WTC11 (cell line): ENCODE measurements at regions not wholly inside any gene's neighbourhood (a gene's known extent, or its start where the extent isn't known, plus 50 kb on each side); places are given as distances from the start of the nearest gene placed in this dataset.

Source experiments
- ATAC-seq: fragments of 200-7000 bp; cut with Tn5 transposase; 2 replicates; pipeline ENCODE4 v1.10.0; 2021; ENCODE audit warnings: mild to moderate bottlenecking, moderate library complexity
- CTCF ChIA-PET: fragments of 300-600 bp; sonication (Branson Sonifier 250); formaldehyde crosslinking; loops from one replicate; lab custom pipeline; 2021; ENCODE audit warnings: antibody characterized with exemption; lab: Charles Lee
- POLR2A ChIA-PET: fragments of 350-600 bp; sonication (Branson Sonifier 250); formaldehyde crosslinking; loops from one replicate; lab custom pipeline; 2021; ENCODE audit warnings: antibody characterized with exemption; lab: Charles Lee
- DNase-seq: peaks from one replicate; pipeline ENCODE4 v3.0.0; 2021; ENCODE audit warnings: low spot score
- H3K27ac Mint-ChIP-seq: 2 replicates; pipeline ENCODE4 v1.8.0; 2021; ENCODE audit warnings: mixed read lengths
- H3K27me3 Mint-ChIP-seq: 2 replicates; pipeline ENCODE4 v1.8.0; 2021; ENCODE audit warnings: low read depth, mild to moderate bottlenecking, moderate library complexity, mixed read lengths
- H3K36me3 Mint-ChIP-seq: 2 replicates; pipeline ENCODE4 v1.8.0; 2021; ENCODE audit warnings: mixed read lengths
- H3K4me1 Mint-ChIP-seq: 2 replicates; pipeline ENCODE4 v1.8.0; 2022; ENCODE audit warnings: mixed read lengths
- H3K4me3 Mint-ChIP-seq: 2 replicates; pipeline ENCODE4 v1.8.0; 2021; ENCODE audit warnings: mild to moderate bottlenecking, moderate library complexity, mixed read lengths
- H3K9me3 Mint-ChIP-seq: 2 replicates; pipeline ENCODE4 v1.8.0; 2021; ENCODE audit warnings: mixed read lengths
- E2F4 ChIP-seq: sonication (generic); formaldehyde crosslinking; IDR thresholded peaks from 2 replicates; pipeline ENCODE4 v1.8.1; 2022; ENCODE audit warnings: low read depth, mild to moderate bottlenecking, moderate library complexity, missing genetic modification reagents, borderline replicate concordance
- ERG ChIP-seq: fragments of 250-450 bp; sonication (Bioruptor Pico); IDR thresholded peaks from 2 replicates; pipeline ENCODE4 v1.8.0; 2021; ENCODE audit warnings: mild to moderate bottlenecking
- HMGXB4 ChIP-seq: sonication (generic); formaldehyde crosslinking; IDR thresholded peaks from 2 replicates; pipeline ENCODE4 v1.8.1; 2023; ENCODE audit warnings: mild to moderate bottlenecking, moderate library complexity, missing genetic modification reagents
- IRF2 ChIP-seq: sonication (generic); formaldehyde crosslinking; IDR thresholded peaks from 2 replicates; pipeline ENCODE4 v1.8.0; 2022; ENCODE audit warnings: low read depth, missing genetic modification reagents, borderline replicate concordance
- JAZF1 ChIP-seq: fragments of 250-450 bp; sonication (Bioruptor Pico); IDR thresholded peaks from 2 replicates; pipeline ENCODE4 v1.9.0; 2021; ENCODE audit warnings: moderate library complexity, mild to moderate bottlenecking, inconsistent platforms
- KAT7 ChIP-seq: sonication (generic); formaldehyde crosslinking; IDR thresholded peaks from 2 replicates; pipeline ENCODE4 v1.8.1; 2023; ENCODE audit warnings: missing genetic modification reagents, mild to moderate bottlenecking, borderline replicate concordance
- MYBL2 ChIP-seq: sonication (generic); formaldehyde crosslinking; IDR thresholded peaks from 2 replicates; pipeline ENCODE4 v1.8.1; 2023; ENCODE audit warnings: mild to moderate bottlenecking, moderate library complexity, missing genetic modification reagents
- NFE2L1 ChIP-seq: sonication (generic); formaldehyde crosslinking; IDR thresholded peaks from 2 replicates; pipeline ENCODE4 v1.8.1; 2023; ENCODE audit warnings: missing genetic modification reagents
- NR2C2 ChIP-seq: sonication (generic); formaldehyde crosslinking; IDR thresholded peaks from 2 replicates; pipeline ENCODE4 v1.8.0; 2022; ENCODE audit warnings: mild to moderate bottlenecking, missing genetic modification reagents
- OVOL2 ChIP-seq: fragments of 250-450 bp; sonication (Bioruptor Pico); IDR thresholded peaks from 2 replicates; pipeline ENCODE4 v1.9.0; 2021; ENCODE audit warnings: mild to moderate bottlenecking, borderline replicate concordance
- PRDM15 ChIP-seq: sonication (generic); formaldehyde crosslinking; IDR thresholded peaks from 2 replicates; pipeline ENCODE4 v1.8.0; 2022; ENCODE audit warnings: missing genetic modification reagents
- PRRX2 ChIP-seq: fragments of 250-450 bp; sonication (Bioruptor Pico); IDR thresholded peaks from 2 replicates; pipeline ENCODE4 v1.8.0; 2021; ENCODE audit warnings: mild to moderate bottlenecking
- RELA ChIP-seq: sonication (generic); formaldehyde crosslinking; IDR thresholded peaks from 2 replicates; pipeline ENCODE4 v1.8.1; 2022; ENCODE audit warnings: missing genetic modification reagents, mild to moderate bottlenecking, borderline replicate concordance
- SMAD4 ChIP-seq: sonication (generic); formaldehyde crosslinking; IDR thresholded peaks from 2 replicates; pipeline ENCODE4 v1.8.0; 2022; ENCODE audit warnings: mild to moderate bottlenecking, missing genetic modification reagents
- SOX15 ChIP-seq: fragments of 250-450 bp; sonication (Bioruptor Pico); IDR thresholded peaks from 2 replicates; pipeline ENCODE4 v1.9.0; 2021; ENCODE audit warnings: mild to moderate bottlenecking
- USF1 ChIP-seq: sonication (generic); formaldehyde crosslinking; IDR thresholded peaks from 2 replicates; pipeline ENCODE4 v1.8.0; 2022; ENCODE audit warnings: mild to moderate bottlenecking, missing genetic modification reagents
- ZBTB21 ChIP-seq: sonication (generic); formaldehyde crosslinking; IDR thresholded peaks from 2 replicates; pipeline ENCODE4 v1.8.1; 2023; ENCODE audit warnings: mild to moderate bottlenecking, missing genetic modification reagents, borderline replicate concordance
- ZBTB43 ChIP-seq: sonication (generic); formaldehyde crosslinking; IDR thresholded peaks from 2 replicates; pipeline ENCODE4 v1.8.1; 2023; ENCODE audit warnings: mild to moderate bottlenecking, missing genetic modification reagents
- ZNF138 ChIP-seq: sonication (generic); formaldehyde crosslinking; conservative IDR thresholded peaks from 2 replicates; pipeline ENCODE4 v1.8.1; 2022; ENCODE audit warnings: mild to moderate bottlenecking, moderate library complexity, missing genetic modification reagents
- ZNF263 ChIP-seq: sonication (generic); formaldehyde crosslinking; IDR thresholded peaks from 2 replicates; pipeline ENCODE4 v1.8.1; 2022; ENCODE audit warnings: low read depth, mild to moderate bottlenecking, moderate library complexity, missing genetic modification reagents
- ZNF396 ChIP-seq: fragments of 250-450 bp; sonication (Bioruptor Pico); IDR thresholded peaks from 2 replicates; pipeline ENCODE4 v1.8.0; 2021; ENCODE audit warnings: mild to moderate bottlenecking, moderate library complexity, borderline replicate concordance

GRCh38 chr7:115522174-115522573 is 508.4 kb downstream of the TFEC start (continued):
- TF ChIP-seq JAZF1 (CRISPR knock-in tag) = no peak

GRCh38 chr7:115516341-115516740 is 514.2 kb downstream of the TFEC start:
- H3K27ac Mint-ChIP-seq = no peak overlapping the region
- TF ChIP-seq ZBTB21 (CRISPR knock-in tag) = no peak
- no peak for TF ChIP-seq ERG (CRISPR knock-in tag)
- no peak for TF ChIP-seq SMAD4 (CRISPR knock-in tag)
- no peak for TF ChIP-seq PRDM15 (CRISPR knock-in tag)
- TF ChIP-seq NR2C2 (CRISPR knock-in tag) = no peak
- TF ChIP-seq ZBTB43 (CRISPR knock-in tag) = no peak
- no peak for TF ChIP-seq PRRX2 (CRISPR knock-in tag)
- TF ChIP-seq MYBL2 (CRISPR knock-in tag) = no peak
- TF ChIP-seq NFE2L1 (CRISPR knock-in tag) = no peak
- TF ChIP-seq KAT7 (CRISPR knock-in tag) = no peak
- TF ChIP-seq ZNF263 (CRISPR knock-in tag) = no peak
- no peak for TF ChIP-seq RELA (CRISPR knock-in tag)
- no peak for TF ChIP-seq ZNF138 (CRISPR knock-in tag)
- no peak for TF ChIP-seq USF1 (CRISPR knock-in tag)
- TF ChIP-seq E2F4 (CRISPR knock-in tag) = no peak
- TF ChIP-seq OVOL2 (CRISPR knock-in tag) = no peak
- TF ChIP-seq SOX15 (CRISPR knock-in tag) = no peak
- TF ChIP-seq ZNF396 (CRISPR knock-in tag) = no peak
- no peak for TF ChIP-seq HMGXB4
- TF ChIP-seq IRF2 (CRISPR knock-in tag) = no peak
- H3K27me3 Mint-ChIP-seq = peaks cover 7% of the 10 kb centered on the region; the same call in 1 of the 2 replicates
- peaks cover 11% of the 10 kb centered on the region for H3K36me3 Mint-ChIP-seq
- no peak overlapping the region for H3K4me3 Mint-ChIP-seq
- DNase-seq (no peak), ATAC-seq (no peak)
- ChIA-PET POLR2A (no interaction called here), CTCF (no interaction called here)
- peaks cover 26% of the 10 kb centered on the region for H3K4me1 Mint-ChIP-seq
- H3K9me3 Mint-ChIP-seq = peaks cover 23% of the 10 kb centered on the region
